RPMI8226 (cell line): ENCODE measurements at regions not wholly inside any gene's neighbourhood (a gene's known extent, or its start where the extent isn't known, plus 50 kb on each side); places are given as distances from the start of the nearest gene placed in this dataset.

Experiments used
- DNase-seq: peaks from one replicate; pipeline ENCODE4 v3.0.0-alpha.2; 2015

- DNase-seq: no peak
Observed at GRCh38 chr2:116537811-116538210, 1276.7 kb upstream of the DDX18 start.

- DNase-seq: no peak
Observed at GRCh38 chr2:116545286-116546068, 1269.0 kb upstream of the DDX18 start.

- DNase-seq: peak; percentile 17
Observed at GRCh38 chr2:116552738-116553419, 1261.6 kb upstream of the DDX18 start.

GRCh38 chr2:116580209-116580608 is 1234.3 kb upstream of the DDX18 start:
- DNase-seq: no peak

- DNase-seq: peak; percentile 24
Observed at GRCh38 chr2:116582850-116583249, 1231.6 kb upstream of the DDX18 start.

GRCh38 chr2:116585669-116586327 is 1228.7 kb upstream of the DDX18 start:
- no peak for DNase-seq

GRCh38 chr2:116586328-116586689 is 1228.2 kb upstream of the DDX18 start:
- no peak for DNase-seq
